Muscle layer of duodenum (tissue), 2 donors: ENCODE measurements at regions not wholly inside any gene's neighbourhood (a gene's known extent, or its start where the extent isn't known, plus 50 kb on each side); places are given as distances from the start of the nearest gene placed in this dataset.
"Not testable (repeated sequence)": the region's sequence is repeated elsewhere in the genome, so short reads cannot be mapped to it uniquely, and the experiment has no call there.

Experiments used
- H3K27ac ChIP-seq: one replicate; pipeline ENCODE4 v1.7.0; 2013; ENCODE audit warnings: mild to moderate bottlenecking, low read length
- H3K27me3 ChIP-seq: one replicate; pipeline ENCODE4 v1.7.0; 2013; ENCODE audit warnings: low read depth, mild to moderate bottlenecking, control low read depth, low read length
- H3K36me3 ChIP-seq, 2 donors: one replicate each; pipeline ENCODE4 v1.7.0; 2013; ENCODE audit warnings: low read length in 2 of 2, control low read depth in 1 of 2, mild to moderate bottlenecking in 1 of 2; ENCODE audit not compliant: insufficient read depth in 2 of 2, control insufficient read depth in 1 of 2
- H3K4me1 ChIP-seq, 2 donors: one replicate each; pipeline ENCODE4 v1.7.0; 2013; ENCODE audit warnings: low read length in 2 of 2, mild to moderate bottlenecking in 2 of 2, control low read depth in 1 of 2, moderate library complexity in 1 of 2; ENCODE audit not compliant: insufficient read depth in 2 of 2, control insufficient read depth in 1 of 2
- H3K4me3 ChIP-seq, 2 donors: one replicate each; pipeline ENCODE4 v1.7.0; 2013; ENCODE audit warnings: low read length in 2 of 2, low read depth in 1 of 2, mild to moderate bottlenecking in 1 of 2
- H3K9me3 ChIP-seq, 2 donors: one replicate each; pipeline ENCODE4 v1.7.0; 2013; ENCODE audit warnings: low read length in 2 of 2, control low read depth in 1 of 2, mild to moderate bottlenecking in 1 of 2; ENCODE audit not compliant: control insufficient read depth in 1 of 2
- donor health status: healthy.

- Histone ChIP-seq H3K36me3 (no peaks in the 10 kb centered on the region), H3K4me1 (no peaks in the 10 kb centered on the region), H3K4me3 (no peak overlapping the region), H3K27me3 (no peaks in the 10 kb centered on the region), H3K27ac (no peak overlapping the region), H3K9me3 (no peaks in the 10 kb centered on the region)
Measured at GRCh38 chr7:79666472-79666871, 213.0 kb upstream of the MAGI2 start.

GRCh38 chr7:79664884-79665676 lies 211.6 kb upstream of the MAGI2 start:
- no peaks in the 10 kb centered on the region for H3K4me1 ChIP-seq
- H3K36me3 ChIP-seq: no peaks in the 10 kb centered on the region
- no peak overlapping the region for H3K27ac ChIP-seq
- H3K27me3 ChIP-seq: no peaks in the 10 kb centered on the region
- H3K9me3 ChIP-seq: no peaks in the 10 kb centered on the region
- H3K4me3 ChIP-seq: no peak overlapping the region

GRCh38 chr7:79658304-79658703 lies 204.8 kb upstream of the MAGI2 start:
- no peak overlapping the region for H3K4me3 ChIP-seq
- H3K9me3 ChIP-seq: no peaks in the 10 kb centered on the region
- H3K4me1 ChIP-seq: no peaks in the 10 kb centered on the region
- H3K27ac ChIP-seq: no peak overlapping the region
- no peaks in the 10 kb centered on the region for H3K27me3 ChIP-seq
- no peaks in the 10 kb centered on the region for H3K36me3 ChIP-seq

- no peaks in the 10 kb centered on the region for H3K9me3 ChIP-seq
- no peak overlapping the region for H3K27ac ChIP-seq
- no peak overlapping the region for H3K4me3 ChIP-seq
- H3K27me3 ChIP-seq: no peaks in the 10 kb centered on the region
- H3K4me1 ChIP-seq: no peaks in the 10 kb centered on the region
- H3K36me3 ChIP-seq: no peaks in the 10 kb centered on the region
Measured at GRCh38 chr7:79653136-79653631, 199.7 kb upstream of the MAGI2 start.

GRCh38 chr7:79652619-79653018 lies 199.2 kb upstream of the MAGI2 start:
- no peaks in the 10 kb centered on the region for H3K9me3 ChIP-seq
- H3K27ac ChIP-seq: no peak overlapping the region
- no peaks in the 10 kb centered on the region for H3K27me3 ChIP-seq
- no peaks in the 10 kb centered on the region for H3K4me1 ChIP-seq
- no peak overlapping the region for H3K4me3 ChIP-seq
- H3K36me3 ChIP-seq: no peaks in the 10 kb centered on the region

- no peaks in the 10 kb centered on the region for H3K27me3 ChIP-seq
- H3K4me1 ChIP-seq: no peaks in the 10 kb centered on the region
- no peaks in the 10 kb centered on the region for H3K36me3 ChIP-seq
- H3K4me3 ChIP-seq: no peak overlapping the region
- H3K9me3 ChIP-seq: no peaks in the 10 kb centered on the region
- H3K27ac ChIP-seq: no peak overlapping the region
Measured at GRCh38 chr7:79647711-79648110, 194.2 kb upstream of the MAGI2 start.

- Histone ChIP-seq H3K4me3 (no peak overlapping the region), H3K9me3 (no peaks in the 10 kb centered on the region), H3K4me1 (no peaks in the 10 kb centered on the region), H3K27ac (no peak overlapping the region), H3K36me3 (no peaks in the 10 kb centered on the region), H3K27me3 (no peaks in the 10 kb centered on the region)
Measured at GRCh38 chr7:79646278-79646677, 192.8 kb upstream of the MAGI2 start.

GRCh38 chr7:79636849-79637248 lies 183.4 kb upstream of the MAGI2 start:
- Histone ChIP-seq H3K36me3 (no peaks in the 10 kb centered on the region), H3K27ac (no peak overlapping the region), H3K4me1 (no peaks in the 10 kb centered on the region)

GRCh38 chr7:79625921-79626320 lies 172.5 kb upstream of the MAGI2 start:
- H3K4me1 ChIP-seq, H3K36me3 ChIP-seq, H3K9me3 ChIP-seq, H3K27ac ChIP-seq, H3K27me3 ChIP-seq, H3K4me3 ChIP-seq: not testable (repeated sequence)

More at GRCh38 chr7:79636849-79637248, 183.4 kb upstream of the MAGI2 start:
- no peak overlapping the region for H3K4me3 ChIP-seq
- no peaks in the 10 kb centered on the region for H3K9me3 ChIP-seq
- H3K27me3 ChIP-seq: no peaks in the 10 kb centered on the region

- H3K9me3 ChIP-seq: no peaks in the 10 kb centered on the region
- H3K4me3 ChIP-seq: no peak overlapping the region
- no peak overlapping the region for H3K27ac ChIP-seq
- no peaks in the 10 kb centered on the region for H3K27me3 ChIP-seq
- H3K4me1 ChIP-seq: no peaks in the 10 kb centered on the region
- no peaks in the 10 kb centered on the region for H3K36me3 ChIP-seq
Measured at GRCh38 chr7:79624336-79624735, 170.9 kb upstream of the MAGI2 start.

- H3K4me1 ChIP-seq: no peaks in the 10 kb centered on the region
- no peaks in the 10 kb centered on the region for H3K36me3 ChIP-seq
- no peak overlapping the region for H3K27ac ChIP-seq
- H3K27me3 ChIP-seq: no peaks in the 10 kb centered on the region
- H3K4me3 ChIP-seq: no peak overlapping the region
- H3K9me3 ChIP-seq: no peaks in the 10 kb centered on the region
Measured at GRCh38 chr7:79622781-79623180, 169.3 kb upstream of the MAGI2 start.

- Histone ChIP-seq H3K9me3 (peaks cover 0 to 4% of the 10 kb centered on the region in 2 donors), H3K4me1 (no peaks in the 10 kb centered on the region), H3K27ac (no peak overlapping the region), H3K27me3 (no peaks in the 10 kb centered on the region), H3K36me3 (no peaks in the 10 kb centered on the region), H3K4me3 (no peak overlapping the region)
Measured at GRCh38 chr7:79620291-79620690, 166.8 kb upstream of the MAGI2 start.
